ENCODE measurements at regions not wholly inside any gene's neighbourhood (a gene's known extent, or its start where the extent isn't known, plus 50 kb on each side); places are given as distances from the start of the nearest gene placed in this dataset.
A peak's percentile ranks its signal among the peaks of the same experiment; 100 is the strongest.

- DNase-seq (ENCODE audit: low read depth), result no peak
- TF ChIP-seq CTCF (conservative IDR thresholded peaks at IDR 0.05; ENCODE audit: low read depth, low read length), result no peak
- no peak overlapping the region for H3K4me3 ChIP-seq (ENCODE audit: low read length)
Measured at GRCh38 chr17:69706127-69706526, 291.6 kb downstream of the MAP2K6 start.

GRCh38 chr17:69709441-69709840, 294.9 kb downstream of the MAP2K6 start:
- no peak overlapping the region for H3K4me3 ChIP-seq (ENCODE audit: low read length)
- TF ChIP-seq CTCF (conservative IDR thresholded peaks at IDR 0.05; ENCODE audit: low read depth, low read length), result no peak
- no peak for DNase-seq (ENCODE audit: low read depth)

GRCh38 chr17:69710926-69711325, 296.4 kb downstream of the MAP2K6 start:
- DNase-seq (ENCODE audit: low read depth), result no peak

GRCh38 chr17:69711541-69711940, 297.0 kb downstream of the MAP2K6 start:
- no peak for TF ChIP-seq CTCF (conservative IDR thresholded peaks at IDR 0.05; ENCODE audit: low read depth, low read length)
- no peak for DNase-seq (ENCODE audit: low read depth)
- no peak overlapping the region for H3K4me3 ChIP-seq (ENCODE audit: low read length)

More at GRCh38 chr17:69710926-69711325, 296.4 kb downstream of the MAP2K6 start:
- H3K4me3 ChIP-seq (ENCODE audit: low read length), result no peak overlapping the region
- no peak for TF ChIP-seq CTCF (conservative IDR thresholded peaks at IDR 0.05; ENCODE audit: low read depth, low read length)

DNA sequence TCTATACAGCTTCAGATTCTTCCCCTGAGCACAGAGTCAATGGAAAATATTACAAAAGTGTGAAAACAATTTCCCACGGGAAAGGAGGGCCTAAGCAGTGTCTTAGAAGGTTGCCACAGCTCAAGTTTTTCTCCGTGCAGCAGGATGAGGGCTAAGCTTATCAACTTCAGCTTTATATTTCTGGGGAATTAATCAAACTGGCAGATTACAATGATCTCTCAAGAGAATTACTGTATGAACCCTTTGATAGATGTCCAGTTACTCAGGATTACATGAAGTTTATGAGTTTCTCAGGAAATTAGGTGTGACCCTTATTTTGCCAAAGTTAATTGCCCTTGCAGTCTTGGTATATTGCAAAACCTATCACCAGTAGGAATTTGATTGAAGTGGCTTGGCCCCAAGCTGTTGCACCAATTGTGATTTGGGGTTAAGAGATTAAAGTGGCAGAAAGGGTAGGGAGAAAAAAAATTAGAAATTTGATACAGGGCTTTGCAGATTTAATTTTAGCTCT, 298.4 kb downstream of the MAP2K6 start:
- H3K4me3 ChIP-seq (ENCODE audit: low read length), result no peak overlapping the region
- DNase-seq (ENCODE audit: low read depth), result peak; percentile 89
- no peak for TF ChIP-seq CTCF (conservative IDR thresholded peaks at IDR 0.05; ENCODE audit: low read depth, low read length)

DNA sequence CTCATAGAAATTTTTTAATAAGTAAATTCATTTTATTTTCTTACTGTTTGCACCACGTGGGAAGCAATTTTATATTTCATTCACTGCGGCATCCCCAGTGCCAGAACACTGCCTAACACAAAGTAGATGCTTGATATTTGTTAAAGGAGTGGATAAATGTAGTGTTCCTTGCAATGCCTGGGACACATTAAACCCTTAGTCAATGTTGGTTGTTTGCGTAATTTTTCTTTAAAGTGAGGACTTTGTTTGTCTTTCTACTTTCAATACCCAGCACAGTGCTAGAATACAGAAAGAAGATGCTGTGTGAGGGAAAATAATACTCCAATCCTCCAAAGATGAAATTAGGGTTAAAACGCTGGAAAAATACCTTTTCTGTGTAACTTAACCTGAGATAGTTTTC, 299.3 kb downstream of the MAP2K6 start:
- no peak overlapping the region for H3K4me3 ChIP-seq (ENCODE audit: low read length)
- TF ChIP-seq CTCF (conservative IDR thresholded peaks at IDR 0.05; ENCODE audit: low read depth, low read length), result no peak
- no peak for DNase-seq (ENCODE audit: low read depth)

- H3K4me3 ChIP-seq (ENCODE audit: low read length), result no peak overlapping the region
- no peak for TF ChIP-seq CTCF (conservative IDR thresholded peaks at IDR 0.05; ENCODE audit: low read depth, low read length)
- DNase-seq (ENCODE audit: low read depth), result no peak
Measured at GRCh38 chr17:69714669-69715068, 300.2 kb downstream of the MAP2K6 start.

Measured in retinal pigment epithelial cell (primary cell).